Suprapubic skin (tissue), 4 donors: ENCODE measurements at regions not wholly inside any gene's neighbourhood (a gene's known extent, or its start where the extent isn't known, plus 50 kb on each side); places are given as distances from the start of the nearest gene placed in this dataset.

Source experiments
- CTCF ChIP-seq, 2 donors: fragments of 200-600 bp in 1 of 2; fragments of 450-650 bp in 1 of 2; sonication (generic) in 1 of 2; IDR thresholded peaks; one replicate each; pipeline ENCODE4 v1.5.1; 2016 to 2019; ENCODE audit warnings: antibody characterized with exemption in 2 of 2, mild to moderate bottlenecking in 1 of 2, moderate library complexity in 1 of 2
- POLR2A ChIP-seq, 2 donors: fragments of 450-650 bp; IDR thresholded peaks; one replicate each; pipeline ENCODE4 v1.6.1; 2017; ENCODE audit warnings: antibody characterized with exemption in 2 of 2, mild to moderate bottlenecking in 2 of 2, moderate library complexity in 2 of 2
- POLR2AphosphoS5 ChIP-seq, 3 donors: sonication (generic); formaldehyde crosslinking; IDR thresholded peaks; one replicate each; pipeline ENCODE4 v1.6.1; 2017; ENCODE audit warnings: antibody characterized with exemption in 3 of 3

GRCh38 chr7:72492461-72493065 is 80.4 kb upstream of the CALN1 start:
- TF ChIP-seq CTCF (IDR thresholded peaks at IDR 0.05) (no peak), POLR2A (IDR thresholded peaks at IDR 0.05) (no peak), POLR2AphosphoS5 (IDR thresholded peaks at IDR 0.05) (no peak)
